Calu3 (cell line): ENCODE measurements at regions not wholly inside any gene's neighbourhood (a gene's known extent, or its start where the extent isn't known, plus 50 kb on each side); places are given as distances from the start of the nearest gene placed in this dataset.

ENCODE experiments used
- BruUV-seq: library from RNA; stranded (reverse); fragments of 400-500 nt; replicated peaks from 2 replicates; lab custom pipeline; 2021; lab: Mats Ljungman, UMichigan
- CTCF ChIA-PET: fragments of 300-600 bp; sonication (Branson Sonifier 250); formaldehyde crosslinking; loops from one replicate; lab custom pipeline; 2022; ENCODE audit warnings: antibody characterized with exemption; lab: Charles Lee
- DNase-seq: peaks from one replicate; pipeline ENCODE4 v3.0.0; 2022
- H3K27ac Mint-ChIP-seq: one replicate; pipeline ENCODE4 v1.8.0; 2022; ENCODE audit warnings: mixed read lengths; ENCODE audit not compliant: unreplicated experiment
- H3K27me3 Mint-ChIP-seq: one replicate; pipeline ENCODE4 v1.8.0; 2022; ENCODE audit warnings: mixed read lengths; ENCODE audit not compliant: unreplicated experiment
- H3K36me3 Mint-ChIP-seq: one replicate; pipeline ENCODE4 v1.8.0; 2022; ENCODE audit warnings: mild to moderate bottlenecking, moderate library complexity, mixed read lengths; ENCODE audit not compliant: insufficient read depth, unreplicated experiment
- H3K4me1 Mint-ChIP-seq: one replicate; pipeline ENCODE4 v1.8.0; 2022; ENCODE audit warnings: mild to moderate bottlenecking, low read depth, mixed read lengths; ENCODE audit not compliant: unreplicated experiment
- H3K4me3 Mint-ChIP-seq: one replicate; pipeline ENCODE4 v1.8.0; 2022; ENCODE audit warnings: mild to moderate bottlenecking, low read depth, moderate library complexity, mixed read lengths; ENCODE audit not compliant: unreplicated experiment
- H3K9me3 Mint-ChIP-seq: one replicate; pipeline ENCODE4 v1.8.0; 2022; ENCODE audit warnings: low read depth, mixed read lengths; ENCODE audit not compliant: unreplicated experiment
- intact Hi-C: fragments of 100-400 bp; cut with micrococcal nuclease; formaldehyde crosslinking; loops from one replicate; pipeline ENCODE4 v1.10.0; 2022; ENCODE audit not compliant: unreplicated experiment
- TF ChIP-seq, protein P1 (sequence below): fragments of 200-600 bp; IDR thresholded peaks from one replicate; pipeline ENCODE4 v1.8.0; 2022; ENCODE audit warnings: antibody characterized with exemption; ENCODE audit not compliant: unreplicated experiment

DNA sequence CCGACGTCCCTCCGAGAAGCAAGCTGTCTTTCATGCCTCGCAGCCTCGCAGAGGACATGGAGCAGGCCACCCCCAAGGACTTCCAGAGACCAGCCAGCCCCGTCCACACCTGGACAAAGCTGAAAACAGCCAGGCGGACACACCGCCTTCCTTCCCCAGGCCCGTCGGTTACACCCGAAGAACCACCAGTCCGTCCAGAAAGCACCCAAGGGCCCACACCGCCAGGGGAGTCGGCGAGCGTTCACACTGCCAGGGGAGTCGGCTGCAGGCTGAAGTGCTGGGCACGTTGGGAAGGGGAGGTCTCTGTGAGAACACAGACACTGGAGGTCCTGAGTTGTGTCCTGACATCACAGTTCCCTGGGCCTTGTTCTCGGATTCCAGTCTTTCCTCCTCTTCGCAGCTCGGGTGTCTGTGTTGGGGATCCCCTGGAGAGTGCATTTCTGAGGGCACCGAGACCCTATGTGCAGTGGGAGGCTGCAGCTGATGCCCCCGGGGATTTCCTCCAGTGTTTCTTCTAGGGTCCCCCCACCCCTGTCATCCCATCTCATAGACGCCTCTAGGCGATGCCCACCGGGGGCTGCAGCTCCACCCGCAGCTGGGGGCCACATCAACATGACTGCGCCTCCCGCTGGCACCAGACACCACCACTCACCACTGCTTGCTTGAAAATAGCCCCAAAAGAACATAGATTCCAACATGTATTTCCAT is 344.4 kb upstream of the SALL3 start:
- no peak overlapping the region for H3K4me3 Mint-ChIP-seq
- no TSS peak for BruUV-seq
- no peak overlapping the region for H3K27ac Mint-ChIP-seq
- intact Hi-C loops: no loop called here
- CTCF ChIA-PET: no interaction called here
- TF ChIP-seq, protein P1, sequence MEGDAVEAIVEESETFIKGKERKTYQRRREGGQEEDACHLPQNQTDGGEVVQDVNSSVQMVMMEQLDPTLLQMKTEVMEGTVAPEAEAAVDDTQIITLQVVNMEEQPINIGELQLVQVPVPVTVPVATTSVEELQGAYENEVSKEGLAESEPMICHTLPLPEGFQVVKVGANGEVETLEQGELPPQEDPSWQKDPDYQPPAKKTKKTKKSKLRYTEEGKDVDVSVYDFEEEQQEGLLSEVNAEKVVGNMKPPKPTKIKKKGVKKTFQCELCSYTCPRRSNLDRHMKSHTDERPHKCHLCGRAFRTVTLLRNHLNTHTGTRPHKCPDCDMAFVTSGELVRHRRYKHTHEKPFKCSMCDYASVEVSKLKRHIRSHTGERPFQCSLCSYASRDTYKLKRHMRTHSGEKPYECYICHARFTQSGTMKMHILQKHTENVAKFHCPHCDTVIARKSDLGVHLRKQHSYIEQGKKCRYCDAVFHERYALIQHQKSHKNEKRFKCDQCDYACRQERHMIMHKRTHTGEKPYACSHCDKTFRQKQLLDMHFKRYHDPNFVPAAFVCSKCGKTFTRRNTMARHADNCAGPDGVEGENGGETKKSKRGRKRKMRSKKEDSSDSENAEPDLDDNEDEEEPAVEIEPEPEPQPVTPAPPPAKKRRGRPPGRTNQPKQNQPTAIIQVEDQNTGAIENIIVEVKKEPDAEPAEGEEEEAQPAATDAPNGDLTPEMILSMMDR: no peak
- no peak for DNase-seq
- H3K9me3 Mint-ChIP-seq: peaks cover 20% of the 10 kb centered on the region
- H3K36me3 Mint-ChIP-seq: no peaks in the 10 kb centered on the region
- no peaks in the 10 kb centered on the region for H3K4me1 Mint-ChIP-seq
- no peaks in the 10 kb centered on the region for H3K27me3 Mint-ChIP-seq

DNA sequence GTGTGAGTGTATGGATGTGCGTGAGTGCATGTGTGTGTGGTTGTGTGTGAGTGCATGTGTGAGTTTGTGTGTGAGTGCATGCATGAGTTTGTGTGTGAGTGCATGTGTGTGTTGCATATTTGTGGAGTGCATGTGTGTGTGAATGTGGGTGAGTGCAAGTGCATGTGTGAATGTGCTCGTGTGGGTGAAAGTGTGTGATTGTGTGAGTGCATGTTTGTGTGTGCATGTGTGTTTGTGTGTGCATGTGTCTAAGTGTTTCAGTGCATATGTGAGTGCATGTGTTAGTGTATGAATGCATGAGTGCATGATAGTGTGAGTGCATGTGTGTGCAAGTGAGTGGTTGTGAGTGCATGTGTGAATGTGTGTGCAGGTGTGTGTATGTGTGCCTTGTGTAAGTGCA is 343.4 kb upstream of the SALL3 start:
- Mint-ChIP-seq H3K9me3 (peaks cover 20% of the 10 kb centered on the region), H3K27me3 (no peaks in the 10 kb centered on the region), H3K4me3 (no peak overlapping the region), H3K27ac (no peak overlapping the region), H3K4me1 (no peaks in the 10 kb centered on the region), H3K36me3 (no peaks in the 10 kb centered on the region)
- DNase-seq: no peak
- CTCF ChIA-PET: no interaction called here
- TF ChIP-seq, protein P1: no peak
- BruUV-seq: no TSS peak
- intact Hi-C loops: no loop called here

DNA sequence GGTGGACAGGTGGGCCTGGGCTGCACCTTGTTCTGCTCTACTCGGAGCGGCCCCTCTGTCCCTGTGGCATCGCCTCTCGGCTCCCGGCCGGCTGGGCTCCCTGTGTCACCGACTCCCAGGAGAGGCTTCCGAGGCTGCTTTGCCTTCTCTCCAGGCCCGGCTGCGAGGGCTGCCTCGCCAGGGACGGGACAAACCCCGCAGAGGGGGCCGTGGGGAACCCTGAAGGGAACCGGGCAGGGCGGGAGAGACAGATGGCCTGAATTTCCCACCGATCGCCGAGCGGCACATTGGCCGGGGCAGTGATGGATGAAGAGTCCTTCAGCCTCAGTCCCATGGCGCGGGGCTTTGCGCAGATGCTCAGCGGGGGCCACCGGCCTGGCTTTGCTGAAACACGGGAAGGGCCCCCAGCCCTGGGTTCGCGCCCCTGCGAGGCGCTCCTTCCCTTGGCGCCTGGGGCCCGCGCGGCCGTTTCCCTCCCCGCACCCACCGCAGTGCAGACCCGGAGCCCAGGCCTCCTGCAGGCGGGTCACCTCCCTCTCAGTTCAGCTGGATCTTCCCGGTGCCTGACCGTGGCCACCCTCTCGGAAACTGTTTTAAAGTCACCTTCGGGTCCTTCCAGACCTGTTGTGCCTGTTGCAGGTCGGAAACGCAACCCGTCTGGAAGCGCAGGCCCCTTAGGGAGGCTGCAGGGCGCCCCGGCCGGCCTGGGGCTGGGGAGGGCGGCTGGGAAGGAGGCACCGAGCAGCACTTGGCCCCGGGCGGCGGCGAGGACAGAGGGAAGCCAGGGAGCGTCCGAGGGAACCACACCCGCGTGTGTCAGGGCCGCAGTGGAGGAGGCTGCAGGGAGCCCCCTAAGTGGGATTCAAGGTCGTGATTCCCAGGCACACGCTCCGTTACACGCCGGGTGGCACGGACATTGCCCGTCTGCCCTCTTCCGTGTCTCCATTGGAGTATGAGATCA is 341.9 kb upstream of the SALL3 start:
- H3K36me3 Mint-ChIP-seq: no peaks in the 10 kb centered on the region
- no peaks in the 10 kb centered on the region for H3K4me1 Mint-ChIP-seq
- TF ChIP-seq, protein P1: no peak
- H3K4me3 Mint-ChIP-seq: no peak overlapping the region
- peaks cover 23% of the 10 kb centered on the region for H3K9me3 Mint-ChIP-seq
- H3K27me3 Mint-ChIP-seq: no peaks in the 10 kb centered on the region
- BruUV-seq: no TSS peak
- CTCF ChIA-PET: no interaction called here
- H3K27ac Mint-ChIP-seq: no peak overlapping the region
- DNase-seq: no peak
- intact Hi-C loops: no loop called here

DNA sequence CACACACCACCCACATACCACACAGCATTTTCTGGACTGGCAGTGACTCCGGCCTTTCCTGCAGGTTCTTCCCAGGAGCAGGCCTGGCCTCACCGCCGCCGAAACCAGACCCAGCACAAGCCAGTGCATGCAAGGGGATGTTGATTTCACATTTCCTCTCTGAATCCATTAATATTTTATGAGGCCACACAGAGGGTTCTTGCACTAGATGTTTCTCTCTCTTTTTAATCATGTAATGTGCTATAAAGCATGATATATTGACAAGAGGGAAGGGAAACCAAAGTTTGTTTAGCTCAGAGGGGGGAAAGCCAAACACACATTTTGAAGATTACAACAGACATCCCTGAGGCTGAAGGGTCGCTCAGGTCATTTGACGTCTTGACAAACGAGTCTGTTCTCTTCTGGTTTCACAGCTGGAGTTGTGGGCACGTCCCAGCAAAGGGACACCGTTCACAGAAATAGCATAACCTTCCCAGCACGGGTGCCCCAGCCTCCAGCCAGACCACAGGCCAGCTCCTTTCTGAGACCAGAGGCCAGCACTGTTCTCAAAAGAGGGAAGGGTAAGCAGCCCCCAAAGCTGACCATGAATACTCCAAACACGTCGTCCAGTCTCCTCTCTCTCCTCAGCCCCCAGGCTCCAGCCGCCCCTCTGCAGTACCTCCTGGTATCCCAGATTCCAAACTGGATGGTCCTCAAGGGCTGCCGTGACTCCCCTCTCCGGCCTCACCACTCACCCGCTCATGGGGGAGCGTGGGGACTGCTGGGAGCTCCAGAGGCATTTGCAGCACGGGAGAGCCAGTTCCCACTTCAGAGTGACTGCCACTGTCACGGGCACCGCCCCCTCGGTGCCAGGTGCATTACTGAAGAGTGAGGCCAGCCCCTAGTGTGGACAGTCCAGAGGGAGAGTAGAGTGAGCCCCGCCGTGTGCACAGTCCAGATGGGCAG is 340.3 kb upstream of the SALL3 start:
- BruUV-seq: no TSS peak
- intact Hi-C loops: no loop called here
- no peak overlapping the region for H3K4me3 Mint-ChIP-seq

More for the DNA sequence above, 340.3 kb upstream of the SALL3 start:
- DNase-seq: no peak
- no peak overlapping the region for H3K27ac Mint-ChIP-seq
- no peaks in the 10 kb centered on the region for H3K27me3 Mint-ChIP-seq
- H3K9me3 Mint-ChIP-seq: peaks cover 20% of the 10 kb centered on the region
- TF ChIP-seq, protein P1: no peak
- no peaks in the 10 kb centered on the region for H3K36me3 Mint-ChIP-seq
- H3K4me1 Mint-ChIP-seq: no peaks in the 10 kb centered on the region
- CTCF ChIA-PET: no interaction called here
